Keratinocyte (primary cell): ENCODE measurements at regions not wholly inside any gene's neighbourhood (a gene's known extent, or its start where the extent isn't known, plus 50 kb on each side); places are given as distances from the start of the nearest gene placed in this dataset.

ENCODE experiments used
- DNase-seq: peaks from one replicate; pipeline ENCODE4 v3.0.0-alpha.2; 2011; ENCODE audit warnings: low read depth, missing footprints, low spot score
- FAIRE-seq: peaks from 2 replicates; lab custom pipeline; 2011; peaks lifted over from hg19 to GRCh38; lab: Jason Lieb, UNC
- H2AFZ ChIP-seq: 2 replicates; pipeline ENCODE4 v1.6.0; 2012; ENCODE audit warnings: low read length, control low read depth, inconsistent platforms; ENCODE audit not compliant: control insufficient read depth
- H3K27ac ChIP-seq: 2 replicates; pipeline ENCODE4 v1.5.1; 2011; ENCODE audit warnings: low read length; ENCODE audit not compliant: control insufficient read depth, insufficient read depth
- H3K27me3 ChIP-seq: 3 replicates; pipeline ENCODE4 v1.6.0; 2011; ENCODE audit warnings: low read length; ENCODE audit not compliant: control insufficient read depth, insufficient read depth; ENCODE audit errors: extremely low read depth
- H3K36me3 ChIP-seq, 2 experiments: 2 replicates in 1 of 2; 3 replicates in 1 of 2; pipeline ENCODE4 v1.5.1; 2011; ENCODE audit warnings: low read length in 2 of 2, mild to moderate bottlenecking in 1 of 2; ENCODE audit not compliant: control insufficient read depth in 2 of 2, insufficient read depth in 2 of 2; ENCODE audit errors: extremely low read depth in 1 of 2
- H3K4me1 ChIP-seq: 3 replicates; pipeline ENCODE4 v1.5.1; 2011; ENCODE audit warnings: low read length; ENCODE audit not compliant: control insufficient read depth, insufficient read depth; ENCODE audit errors: extremely low read depth
- H3K4me2 ChIP-seq: 3 replicates; pipeline ENCODE4 v1.6.0; 2011; ENCODE audit warnings: low read depth, low read length; ENCODE audit not compliant: control insufficient read depth, insufficient read depth; ENCODE audit errors: extremely low read depth
- H3K4me3 ChIP-seq, 3 experiments: fragments of 200-600 bp in 1 of 3; sonication (generic) in 1 of 3; 2 replicates in 2 of 3; 3 replicates in 1 of 3; pipeline ENCODE4 v1.5.1; 2011 to 2016; ENCODE audit warnings: low read length in 3 of 3, mild to moderate bottlenecking in 3 of 3, control low read depth in 2 of 3, inconsistent platforms in 1 of 3, low read depth in 1 of 3, mixed read lengths in 1 of 3, mixed run types in 1 of 3, moderate library complexity in 1 of 3; ENCODE audit not compliant: control insufficient read depth in 2 of 3, insufficient read depth in 2 of 3; ENCODE audit errors: extremely low read depth in 1 of 3
- H3K79me2 ChIP-seq: 2 replicates; pipeline ENCODE4 v1.6.0; 2012; ENCODE audit warnings: low read length; ENCODE audit not compliant: control insufficient read depth, insufficient read depth
- H3K9ac ChIP-seq: 3 replicates; pipeline ENCODE4 v1.6.0; 2011; ENCODE audit warnings: low read length; ENCODE audit not compliant: control insufficient read depth, insufficient read depth; ENCODE audit errors: extremely low read depth
- H3K9me1 ChIP-seq: 3 replicates; pipeline ENCODE4 v1.6.0; 2011; ENCODE audit warnings: low read length; ENCODE audit not compliant: control insufficient read depth, insufficient read depth; ENCODE audit errors: extremely low read depth
- H3K9me3 ChIP-seq: 2 replicates; pipeline ENCODE4 v1.5.1; 2012; ENCODE audit warnings: low read depth, low read length; ENCODE audit not compliant: control insufficient read depth
- H4K20me1 ChIP-seq: 3 replicates; pipeline ENCODE4 v1.6.0; 2011; ENCODE audit warnings: low read length; ENCODE audit not compliant: control insufficient read depth, insufficient read depth; ENCODE audit errors: extremely low read depth
- EZH2 ChIP-seq: IDR thresholded peaks from one replicate; pipeline ENCODE4 v1.6.1; 2012; ENCODE audit warnings: inconsistent platforms, mild to moderate bottlenecking, low read length, moderate library complexity
- dilution Hi-C: fragments of 300-500 bp; cut with MboI; formaldehyde crosslinking; loops from one replicate; pipeline ENCODE4 v1.7.0; 2020; ENCODE audit warnings: low sequenced_read_pairs; ENCODE audit not compliant: extremely low pct_ligation_motif_present
- TF ChIP-seq, protein P1 (sequence below), 3 experiments: IDR thresholded peaks in 1 of 3; conservative IDR thresholded peaks in 1 of 3; optimal IDR thresholded peaks in 1 of 3; 2 replicates in 2 of 3; 3 replicates in 1 of 3; pipeline versions ENCODE3 to v1.5.1; 2011; ENCODE audit warnings: low read length in 3 of 3, mild to moderate bottlenecking in 3 of 3, moderate library complexity in 2 of 3, control low read depth in 1 of 3, inconsistent platforms in 1 of 3; ENCODE audit not compliant: insufficient read depth in 2 of 3; ENCODE audit errors: extremely low read depth in 1 of 3

- Histone ChIP-seq H3K36me3 (no peaks in the 10 kb centered on the region), H2AFZ (no peak overlapping the region), H3K4me1 (peaks cover 21% of the 10 kb centered on the region), H3K27me3 (peaks cover 2% of the 10 kb centered on the region), H4K20me1 (no peaks in the 10 kb centered on the region), H3K9me3 (peaks cover 2% of the 10 kb centered on the region), H3K9me1 (no peaks in the 10 kb centered on the region), H3K9ac (no peak overlapping the region), H3K79me2 (no peaks in the 10 kb centered on the region), H3K4me3 (no peak overlapping the region), H3K27ac (no peak overlapping the region), H3K4me2 (no peak overlapping the region)
- DNase-seq: no peak
- TF ChIP-seq EZH2: no peak
- TF ChIP-seq, protein P1, sequence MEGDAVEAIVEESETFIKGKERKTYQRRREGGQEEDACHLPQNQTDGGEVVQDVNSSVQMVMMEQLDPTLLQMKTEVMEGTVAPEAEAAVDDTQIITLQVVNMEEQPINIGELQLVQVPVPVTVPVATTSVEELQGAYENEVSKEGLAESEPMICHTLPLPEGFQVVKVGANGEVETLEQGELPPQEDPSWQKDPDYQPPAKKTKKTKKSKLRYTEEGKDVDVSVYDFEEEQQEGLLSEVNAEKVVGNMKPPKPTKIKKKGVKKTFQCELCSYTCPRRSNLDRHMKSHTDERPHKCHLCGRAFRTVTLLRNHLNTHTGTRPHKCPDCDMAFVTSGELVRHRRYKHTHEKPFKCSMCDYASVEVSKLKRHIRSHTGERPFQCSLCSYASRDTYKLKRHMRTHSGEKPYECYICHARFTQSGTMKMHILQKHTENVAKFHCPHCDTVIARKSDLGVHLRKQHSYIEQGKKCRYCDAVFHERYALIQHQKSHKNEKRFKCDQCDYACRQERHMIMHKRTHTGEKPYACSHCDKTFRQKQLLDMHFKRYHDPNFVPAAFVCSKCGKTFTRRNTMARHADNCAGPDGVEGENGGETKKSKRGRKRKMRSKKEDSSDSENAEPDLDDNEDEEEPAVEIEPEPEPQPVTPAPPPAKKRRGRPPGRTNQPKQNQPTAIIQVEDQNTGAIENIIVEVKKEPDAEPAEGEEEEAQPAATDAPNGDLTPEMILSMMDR (optimal IDR thresholded peaks at IDR 0.05 in 1 of 3, IDR thresholded peaks at IDR 0.05 in 1 of 3, conservative IDR thresholded peaks at IDR 0.05 in 1 of 3; ENCODE audit: extremely low read depth in 1 of 3, insufficient read depth in 2 of 3, low read length in 3 of 3): no peak
- FAIRE-seq: no peak
- dilution Hi-C loops: no loop called here
These were observed 59.9 kb downstream of the IRX2 start for GRCh38 chr5:2691530-2691929.

DNA sequence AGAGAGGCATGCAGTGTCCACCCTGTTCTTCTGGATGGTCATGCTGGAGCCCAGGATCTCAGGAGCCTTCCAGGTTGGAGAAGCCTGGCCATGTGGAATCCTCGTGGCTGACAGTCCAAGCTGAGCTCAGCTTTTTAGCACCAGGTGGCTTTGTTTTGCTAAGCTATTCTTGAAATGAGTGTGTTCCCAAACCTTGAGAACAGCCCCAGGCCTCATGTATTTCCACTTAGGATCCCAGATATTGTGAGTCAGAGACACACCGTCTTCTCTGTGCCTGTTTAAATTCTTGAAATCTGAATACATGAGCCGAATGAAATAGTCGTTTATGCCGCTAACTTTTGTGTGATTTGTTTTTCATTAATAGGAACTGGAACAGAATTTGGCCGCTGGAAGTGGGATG, 61.2 kb downstream of the IRX2 start:
- dilution Hi-C loops: no loop called here
- H3K36me3 ChIP-seq: no peaks in the 10 kb centered on the region
- DNase-seq (no peak), FAIRE-seq (peak; percentile 94)
- H3K9me3 ChIP-seq: peaks cover 2% of the 10 kb centered on the region
- H2AFZ ChIP-seq: no peak overlapping the region
- H3K79me2 ChIP-seq: no peaks in the 10 kb centered on the region
- H3K9ac ChIP-seq: no peak overlapping the region
- peaks cover 30% of the 10 kb centered on the region for H3K4me1 ChIP-seq
- no peak for TF ChIP-seq EZH2
- TF ChIP-seq, protein P1 (optimal IDR thresholded peaks at IDR 0.05 in 1 of 3, IDR thresholded peaks at IDR 0.05 in 1 of 3, conservative IDR thresholded peaks at IDR 0.05 in 1 of 3; ENCODE audit: extremely low read depth in 1 of 3, insufficient read depth in 2 of 3, low read length in 3 of 3): no peak
- no peaks in the 10 kb centered on the region for H4K20me1 ChIP-seq
- H3K27ac ChIP-seq: no peak overlapping the region
- no peak overlapping the region for H3K4me2 ChIP-seq
- H3K27me3 ChIP-seq: peaks cover 2% of the 10 kb centered on the region
- H3K4me3 ChIP-seq: no peak overlapping the region
- H3K9me1 ChIP-seq: no peaks in the 10 kb centered on the region
